K562 (cell line): ENCODE measurements at regions not wholly inside any gene's neighbourhood (a gene's known extent, or its start where the extent isn't known, plus 50 kb on each side); places are given as distances from the start of the nearest gene placed in this dataset.

Experiments
- ARNT ChIP-seq, 2 experiments: fragments of 450-650 bp; IDR thresholded peaks; 2 replicates each; pipeline ENCODE4 v1.6.1; 2016; ENCODE audit warnings: mild to moderate bottlenecking in 1 of 2
- ATF1 ChIP-seq, 2 experiments: fragments of 450-650 bp in 1 of 2; IDR thresholded peaks; 2 replicates each; pipeline ENCODE4 v1.6.1; 2016; ENCODE audit warnings: missing compliant biosample characterization in 1 of 2, missing genetic modification characterization in 1 of 2
- ATF6 ChIP-seq: sonication (generic); formaldehyde crosslinking; IDR thresholded peaks from 2 replicates; pipeline ENCODE4 v1.4.0; 2020; ENCODE audit warnings: mild to moderate bottlenecking, missing genetic modification reagents
- BCOR ChIP-seq: fragments of 450-650 bp; IDR thresholded peaks from 2 replicates; pipeline ENCODE4 v1.6.1; 2016
- CHAMP1 ChIP-seq: fragments of 450-650 bp; IDR thresholded peaks from 2 replicates; pipeline ENCODE4 v1.6.1; 2016; ENCODE audit warnings: mild to moderate bottlenecking
- FOXA3 ChIP-seq, 2 experiments: fragments of 450-650 bp in 1 of 2; sonication (generic) in 1 of 2; formaldehyde crosslinking; IDR thresholded peaks in 1 of 2; conservative IDR thresholded peaks in 1 of 2; 2 replicates each; pipeline versions ENCODE4 v1.4.0 to v1.8.0; 2020 to 2022; ENCODE audit warnings: mild to moderate bottlenecking in 2 of 2, missing genetic modification reagents in 1 of 2
- FOXM1 ChIP-seq, 2 experiments: fragments of 450-650 bp in 1 of 2; sonication (generic) in 1 of 2; formaldehyde crosslinking in 1 of 2; IDR thresholded peaks; 2 replicates each; pipeline versions ENCODE4 v1.6.1 to v1.9.0; 2017 to 2022; ENCODE audit warnings: low read depth in 2 of 2, mild to moderate bottlenecking in 2 of 2, missing genetic modification reagents in 1 of 2, moderate library complexity in 1 of 2
- HDAC8 ChIP-seq: fragments of 450-650 bp; IDR thresholded peaks from 2 replicates; pipeline ENCODE4 v1.6.1; 2016; ENCODE audit warnings: mild to moderate bottlenecking, missing genetic modification characterization, moderate library complexity, missing compliant biosample characterization
- KDM1A ChIP-seq, 2 experiments: fragments of 450-650 bp; IDR thresholded peaks; 2 replicates each; pipeline ENCODE4 v1.6.1; 2016; ENCODE audit warnings: mild to moderate bottlenecking in 2 of 2
- KDM4B ChIP-seq, 2 experiments: fragments of 450-650 bp in 1 of 2; sonication (generic) in 1 of 2; IDR thresholded peaks; 2 replicates each; pipeline ENCODE4 v1.6.1; 2016 to 2017; ENCODE audit warnings: borderline replicate concordance in 2 of 2, antibody characterized with exemption in 1 of 2, low read depth in 1 of 2, mild to moderate bottlenecking in 1 of 2
- MEIS2 ChIP-seq: fragments of 450-650 bp; IDR thresholded peaks from 2 replicates; pipeline ENCODE4 v1.6.1; 2014; ENCODE audit warnings: mild to moderate bottlenecking; ENCODE audit not compliant: partially characterized antibody
- NFYB ChIP-seq: IDR thresholded peaks from 2 replicates; pipeline ENCODE4 v1.6.1; 2011; ENCODE audit warnings: mild to moderate bottlenecking, moderate library complexity; ENCODE audit not compliant: insufficient read length; ENCODE audit errors: extremely low read depth
- NR2F6 ChIP-seq: fragments of 450-650 bp; formaldehyde crosslinking; IDR thresholded peaks from 2 replicates; pipeline ENCODE4 v1.4.0; 2020; ENCODE audit warnings: mild to moderate bottlenecking
- SMARCA4 ChIP-seq: fragments of 450-650 bp; IDR thresholded peaks from 2 replicates; pipeline ENCODE4 v1.6.1; 2016
- SMARCB1 ChIP-seq: IDR thresholded peaks from 2 replicates; pipeline ENCODE4 v1.6.1; 2011; ENCODE audit warnings: improper control_type of control experiment, low read depth; ENCODE audit not compliant: insufficient read length
- SP1 ChIP-seq: sonication (generic); formaldehyde crosslinking; IDR thresholded peaks from 2 replicates; pipeline ENCODE4 v1.8.1; 2022; ENCODE audit warnings: mild to moderate bottlenecking, missing genetic modification reagents
- SREBF1 ChIP-seq: fragments of 150-350 bp; IDR thresholded peaks from 2 replicates; pipeline ENCODE4 v1.6.1; 2014; ENCODE audit warnings: antibody characterized with exemption, low read depth, low read length, borderline replicate concordance
- SRF ChIP-seq, 2 experiments: fragments of 250-450, 450-650 bp in 1 of 2; sonication (Bioruptor Pico) in 1 of 2; sonication (generic) in 1 of 2; formaldehyde crosslinking; IDR thresholded peaks; 2 replicates each; pipeline versions ENCODE4 v1.5.0 to v1.5.1; 2020 to 2022; ENCODE audit warnings: mild to moderate bottlenecking in 1 of 2, missing genetic modification reagents in 1 of 2
- ZNF311 ChIP-seq: fragments of 250-450 bp; sonication (Bioruptor Pico); IDR thresholded peaks from 2 replicates; pipeline ENCODE4 v1.4.0; 2020; ENCODE audit warnings: mild to moderate bottlenecking, moderate library complexity
- ZNF444 ChIP-seq: fragments of 250-450 bp; sonication (Bioruptor Pico); IDR thresholded peaks from 2 replicates; pipeline ENCODE4 v1.4.0; 2020; ENCODE audit warnings: mild to moderate bottlenecking, moderate library complexity
- ZNF77 ChIP-seq: fragments of 250-450 bp; sonication (Bioruptor Pico); IDR thresholded peaks from 2 replicates; pipeline ENCODE4 v1.5.0; 2020

GRCh38 chr19:28521614-28522544 lies 691.1 kb downstream of the UQCRFS1 start (continued):
- TF ChIP-seq NFYB (no peak), ZNF444 (CRISPR knock-in tag) (peak; percentile 59; the same call in 1 of the 2 replicates), ATF1 (CRISPR knock-in tag; IDR thresholded peaks at IDR 0.05) (no peak), ATF1 (tag; IDR thresholded peaks at IDR 0.05) (no peak), ARNT (IDR thresholded peaks at IDR 0.05) (no peak), KDM1A (IDR thresholded peaks at IDR 0.05) (no peak), FOXM1 (IDR thresholded peaks at IDR 0.05; ENCODE audit: low read depth) (no peak), FOXM1 (CRISPR knock-in tag; IDR thresholded peaks at IDR 0.05; ENCODE audit: low read depth) (no peak), SP1 (CRISPR knock-in tag) (no peak), FOXA3 (CRISPR knock-in tag; conservative IDR thresholded peaks at IDR 0.05 in 1 of 2, IDR thresholded peaks at IDR 0.05 in 1 of 2) (no peak), BCOR (no peak), CHAMP1 (no peak), SMARCA4 (no peak), NR2F6 (no peak), SREBF1 (no peak), SRF (CRISPR knock-in tag; IDR thresholded peaks at IDR 0.05) (peak; percentile 74 to 75; a peak in 3 of 4 replicates), MEIS2 (no peak), HDAC8 (tag) (peak; percentile 82; the same call in 1 of the 2 replicates), KDM4B (IDR thresholded peaks at IDR 0.05; ENCODE audit: borderline replicate concordance in 2 of 2, low read depth in 1 of 2) (no peak), ATF6 (CRISPR knock-in tag) (no peak), ZNF77 (no peak), ZNF311 (peak; percentile 92), SMARCB1 (no peak)
